RCC 7860 (cell line): ENCODE measurements at regions not wholly inside any gene's neighbourhood (a gene's known extent, or its start where the extent isn't known, plus 50 kb on each side); places are given as distances from the start of the nearest gene placed in this dataset.

Experiments used
- DNase-seq: peaks from one replicate; pipeline ENCODE4 v3.0.0-alpha.2; 2015; ENCODE audit warnings: low spot score
- FAIRE-seq: peaks from 2 replicates; lab custom pipeline; 2012; peaks lifted over from hg19 to GRCh38; lab: Jason Lieb, UNC

- DNase-seq (no peak), FAIRE-seq (no peak)
These were observed 58.7 kb upstream of the STARD8 start for GRCh38 chrX:68588602-68589371.

GRCh38 chrX:68589372-68589753 is 58.1 kb upstream of the STARD8 start:
- DNase-seq (no peak), FAIRE-seq (no peak)

- DNase-seq (no peak), FAIRE-seq (peak; percentile 28)
These were observed 52.7 kb upstream of the STARD8 start for GRCh38 chrX:68594769-68595168.

- DNase-seq (no peak), FAIRE-seq (no peak)
These were observed 50.6 kb upstream of the STARD8 start for GRCh38 chrX:68596871-68597270.
